Trophoblast cell (in vitro differentiated cells and primary cell): ENCODE measurements at regions not wholly inside any gene's neighbourhood (a gene's known extent, or its start where the extent isn't known, plus 50 kb on each side); places are given as distances from the start of the nearest gene placed in this dataset.

Experiments
- DNase-seq, 2 donors: peaks; one replicate each; pipeline ENCODE4 v3.0.0-alpha.2; 2016
- H2AFZ ChIP-seq: 2 replicates; pipeline ENCODE4 v1.6.1; 2013; ENCODE audit warnings: low read length, moderate library complexity, mild to moderate bottlenecking; ENCODE audit not compliant: insufficient read depth, poor library complexity
- H2AK5ac ChIP-seq: 2 replicates; pipeline ENCODE4 v1.6.1; 2013; ENCODE audit warnings: mild to moderate bottlenecking, low read length
- H2BK120ac ChIP-seq: 2 replicates; pipeline ENCODE4 v1.6.1; 2013; ENCODE audit warnings: low read length, mild to moderate bottlenecking, moderate library complexity; ENCODE audit not compliant: insufficient read depth, poor library complexity
- H2BK12ac ChIP-seq: 2 replicates; pipeline ENCODE4 v1.6.1; 2013; ENCODE audit warnings: mild to moderate bottlenecking, low read length, moderate library complexity
- H2BK5ac ChIP-seq: 2 replicates; pipeline ENCODE4 v1.6.1; 2013; ENCODE audit warnings: low read length, low read depth, moderate library complexity, mild to moderate bottlenecking; ENCODE audit not compliant: poor library complexity
- H3K14ac ChIP-seq: 2 replicates; pipeline ENCODE4 v1.6.1; 2013; ENCODE audit warnings: mild to moderate bottlenecking, low read length
- H3K18ac ChIP-seq: 2 replicates; pipeline ENCODE4 v1.6.1; 2013; ENCODE audit warnings: mild to moderate bottlenecking, low read length
- H3K23ac ChIP-seq: 2 replicates; pipeline ENCODE4 v1.6.1; 2013; ENCODE audit warnings: low read length
- H3K27ac ChIP-seq: 2 replicates; pipeline ENCODE4 v1.5.1; 2013; ENCODE audit warnings: low read depth, mild to moderate bottlenecking, inconsistent platforms, low read length, moderate library complexity
- H3K27me3 ChIP-seq: 2 replicates; pipeline ENCODE4 v1.6.1; 2013; ENCODE audit warnings: inconsistent platforms, mild to moderate bottlenecking, low read length, moderate library complexity; ENCODE audit not compliant: insufficient read depth
- H3K36me3 ChIP-seq, 2 experiments: 1 replicate in 1 of 2; 2 replicates in 1 of 2; pipeline ENCODE4 v1.6.1; 2013; ENCODE audit warnings: low read length in 2 of 2, mild to moderate bottlenecking in 2 of 2, moderate library complexity in 1 of 2; ENCODE audit not compliant: insufficient read depth in 2 of 2, control insufficient read depth in 1 of 2
- H3K4ac ChIP-seq: 2 replicates; pipeline ENCODE4 v1.6.1; 2013; ENCODE audit warnings: low read depth, mild to moderate bottlenecking, low read length, moderate library complexity
- H3K4me1 ChIP-seq, 2 experiments: 1 replicate in 1 of 2; 2 replicates in 1 of 2; pipeline ENCODE4 v1.6.1; 2013; ENCODE audit warnings: low read length in 2 of 2, mild to moderate bottlenecking in 2 of 2, moderate library complexity in 1 of 2; ENCODE audit not compliant: insufficient read depth in 2 of 2, control insufficient read depth in 1 of 2
- H3K4me2 ChIP-seq: 2 replicates; pipeline ENCODE4 v1.6.1; 2013; ENCODE audit warnings: inconsistent platforms, mild to moderate bottlenecking, low read length, moderate library complexity
- H3K4me3 ChIP-seq: 2 replicates; pipeline ENCODE4 v1.5.1; 2013; ENCODE audit warnings: mild to moderate bottlenecking, low read depth, low read length, inconsistent platforms
- H3K79me1 ChIP-seq: one replicate; pipeline ENCODE4 v1.6.1; 2013; ENCODE audit warnings: low read length
- H3K79me2 ChIP-seq: 2 replicates; pipeline ENCODE4 v1.6.1; 2013; ENCODE audit warnings: low read length, mild to moderate bottlenecking; ENCODE audit not compliant: control insufficient read depth, insufficient read depth, poor library complexity
- H3K9ac ChIP-seq: 2 replicates; pipeline ENCODE4 v1.6.1; 2013; ENCODE audit warnings: mild to moderate bottlenecking, low read length
- H3K9me3 ChIP-seq: 2 replicates; pipeline ENCODE4 v1.6.1; 2013; ENCODE audit warnings: low read depth, mild to moderate bottlenecking, control low read depth, inconsistent platforms, low read length; ENCODE audit not compliant: insufficient read depth
- H4K12ac ChIP-seq: 2 replicates; pipeline ENCODE4 v1.6.1; 2013; ENCODE audit warnings: low read depth, mild to moderate bottlenecking, low read length, moderate library complexity
- H4K8ac ChIP-seq: 2 replicates; pipeline ENCODE4 v1.6.1; 2013; ENCODE audit warnings: low read depth, mild to moderate bottlenecking, low read length, moderate library complexity
- H4K91ac ChIP-seq: one replicate; pipeline ENCODE4 v1.6.1; 2013; ENCODE audit warnings: low read depth, mild to moderate bottlenecking, low read length, moderate library complexity
- WGBS: extraction: QIAGEN DNeasy Blood & Tissue Kit; methylation state at CpG from one replicate; pipeline ENCODE4 v1.1.7; 2013; ENCODE audit warnings: missing lambda C conversion rate; ENCODE audit not compliant: insufficient read length, insufficient coverage; ENCODE audit errors: extremely low coverage; 5-methylcytosine and 5-hydroxymethylcytosine counted together

DNA sequence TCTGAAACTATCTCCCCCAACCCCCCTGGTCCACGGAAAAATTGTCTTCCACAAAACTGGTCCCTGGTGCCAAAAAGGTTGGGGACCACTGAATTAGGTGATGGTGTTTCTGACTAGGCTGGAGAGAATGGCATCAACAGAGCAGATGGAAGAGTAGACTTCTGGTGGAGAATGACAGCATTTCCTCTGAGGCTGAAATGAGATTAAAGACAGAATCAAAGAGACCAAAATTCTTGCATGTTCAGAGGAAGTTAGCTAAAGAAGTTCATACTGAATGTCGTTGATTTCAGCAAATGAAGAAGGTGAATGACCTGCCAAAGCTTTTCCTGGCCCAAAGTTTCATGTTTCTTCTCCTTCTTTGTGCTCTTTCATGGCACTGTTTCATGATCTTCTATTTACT lies 188.2 kb upstream of the RUNX1 start:
- Histone ChIP-seq H4K8ac (no peak overlapping the region), H3K27me3 (no peaks in the 10 kb centered on the region), H3K79me2 (no peaks in the 10 kb centered on the region), H3K4me2 (no peak overlapping the region), H3K4ac (no peak overlapping the region), H2AFZ (no peak overlapping the region), H3K4me3 (no peak overlapping the region), H2BK5ac (no peak overlapping the region), H3K9me3 (no peaks in the 10 kb centered on the region), H2BK120ac (no peak overlapping the region), H4K12ac (no peak overlapping the region), H3K18ac (no peak overlapping the region), H3K36me3 (no peaks in the 10 kb centered on the region), H3K23ac (no peak overlapping the region), H3K9ac (no peak overlapping the region), H3K79me1 (no peaks in the 10 kb centered on the region), H3K4me1 (peaks cover 0 to 1% of the 10 kb centered on the region in 2 experiments), H3K14ac (no peak overlapping the region), H2BK12ac (no peak overlapping the region), H4K91ac (no peak overlapping the region), H2AK5ac (no peak overlapping the region), H3K27ac (no peak overlapping the region)
- no peak for DNase-seq
- no CpG with 5 or more reads among the region's 2 CpGs for WGBS

DNA sequence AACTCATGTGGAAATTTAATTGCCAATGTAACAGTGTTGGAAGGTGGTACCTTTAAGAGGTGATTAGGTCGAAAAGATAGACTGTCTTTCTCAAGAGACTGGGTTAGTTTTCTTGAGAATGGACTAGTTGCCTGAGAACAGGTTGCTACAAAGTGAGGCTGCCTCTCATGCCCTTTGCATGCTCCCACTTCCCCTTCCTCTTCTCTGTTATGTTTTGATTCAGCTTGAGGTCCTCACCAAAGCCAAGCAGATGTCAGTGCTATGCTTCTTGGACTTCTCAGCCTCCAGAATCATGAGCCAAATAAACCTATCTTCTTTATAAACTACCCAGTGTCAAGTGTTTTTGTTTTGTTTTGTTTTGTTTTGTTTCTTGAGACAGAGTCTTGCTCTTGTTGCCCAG lies 187.0 kb upstream of the RUNX1 start:
- no peak overlapping the region for H3K4ac ChIP-seq
- H3K36me3 ChIP-seq: no peaks in the 10 kb centered on the region
- no peak overlapping the region for H3K9ac ChIP-seq
- no peak overlapping the region for H3K4me2 ChIP-seq
- no peak overlapping the region for H2BK5ac ChIP-seq
- H4K12ac ChIP-seq: no peak overlapping the region
- no peak overlapping the region for H4K91ac ChIP-seq
- no peak overlapping the region for H3K4me3 ChIP-seq
- no peaks in the 10 kb centered on the region for H3K79me2 ChIP-seq
- peaks cover 0 to 2% of the 10 kb centered on the region in 2 experiments for H3K4me1 ChIP-seq
- no peak overlapping the region for H2AFZ ChIP-seq
- H3K9me3 ChIP-seq: no peaks in the 10 kb centered on the region
- DNase-seq: no peak
- H3K23ac ChIP-seq: no peak overlapping the region
- no CpG with 5 or more reads among the region's 1 CpG for WGBS
- H2AK5ac ChIP-seq: no peak overlapping the region
- H3K14ac ChIP-seq: no peak overlapping the region
- H3K27ac ChIP-seq: no peak overlapping the region
- H2BK12ac ChIP-seq: no peak overlapping the region
- H4K8ac ChIP-seq: no peak overlapping the region
- no peaks in the 10 kb centered on the region for H3K27me3 ChIP-seq
- H3K18ac ChIP-seq: no peak overlapping the region
- peaks cover 3% of the 10 kb centered on the region for H3K79me1 ChIP-seq
- H2BK120ac ChIP-seq: no peak overlapping the region

- H3K79me1 ChIP-seq: peaks cover 3% of the 10 kb centered on the region
- H3K9ac ChIP-seq: no peak overlapping the region
- H3K27me3 ChIP-seq: no peaks in the 10 kb centered on the region
- no peak overlapping the region for H3K27ac ChIP-seq
- no peaks in the 10 kb centered on the region for H3K36me3 ChIP-seq
- H3K4me1 ChIP-seq: peaks cover 0 to 5% of the 10 kb centered on the region in 2 experiments
- no CpG with 5 or more reads among the region's 5 CpGs for WGBS
- no peak overlapping the region for H3K14ac ChIP-seq
- DNase-seq: no peak
- no peak overlapping the region for H4K8ac ChIP-seq
- H2BK5ac ChIP-seq: no peak overlapping the region
- H2BK12ac ChIP-seq: no peak overlapping the region
- no peak overlapping the region for H3K23ac ChIP-seq
- no peak overlapping the region for H2AFZ ChIP-seq
- no peaks in the 10 kb centered on the region for H3K79me2 ChIP-seq
- no peaks in the 10 kb centered on the region for H3K9me3 ChIP-seq
- no peak overlapping the region for H3K4me3 ChIP-seq
- H3K4ac ChIP-seq: no peak overlapping the region
- H4K12ac ChIP-seq: no peak overlapping the region
- H2AK5ac ChIP-seq: no peak overlapping the region
- no peak overlapping the region for H4K91ac ChIP-seq
- H3K4me2 ChIP-seq: no peak overlapping the region
- no peak overlapping the region for H2BK120ac ChIP-seq
- H3K18ac ChIP-seq: no peak overlapping the region
These were observed 185.6 kb upstream of the RUNX1 start for GRCh38 chr21:35234725-35235124.

- no peak overlapping the region for H3K14ac ChIP-seq
- H2BK120ac ChIP-seq: no peak overlapping the region
- no peaks in the 10 kb centered on the region for H3K27me3 ChIP-seq
- no peak overlapping the region for H3K23ac ChIP-seq
- H3K27ac ChIP-seq: no peak overlapping the region
- no peaks in the 10 kb centered on the region for H3K79me2 ChIP-seq
- no CpG with 5 or more reads among the region's 3 CpGs for WGBS
- H3K4me2 ChIP-seq: no peak overlapping the region
- no peak overlapping the region for H3K9ac ChIP-seq
- no peak overlapping the region for H4K8ac ChIP-seq
- no peak overlapping the region for H3K18ac ChIP-seq
- no peak overlapping the region for H2BK12ac ChIP-seq
- no peak overlapping the region for H2BK5ac ChIP-seq
- H3K79me1 ChIP-seq: peaks cover 3% of the 10 kb centered on the region
- H3K4me3 ChIP-seq: no peak overlapping the region
- H3K4ac ChIP-seq: no peak overlapping the region
- DNase-seq: no peak
- no peak overlapping the region for H2AK5ac ChIP-seq
- H2AFZ ChIP-seq: no peak overlapping the region
- no peaks in the 10 kb centered on the region for H3K9me3 ChIP-seq
- no peaks in the 10 kb centered on the region for H3K36me3 ChIP-seq
- H3K4me1 ChIP-seq: peaks cover 0 to 5% of the 10 kb centered on the region in 2 experiments
- no peak overlapping the region for H4K91ac ChIP-seq
- no peak overlapping the region for H4K12ac ChIP-seq
These were observed 184.7 kb upstream of the RUNX1 start for GRCh38 chr21:35233756-35234155.
